Left hindlimb (tissue), 1 donor: ENCODE measurements at regions not wholly inside any gene's neighbourhood (a gene's known extent, or its start where the extent isn't known, plus 50 kb on each side); places are given as distances from the start of the nearest gene placed in this dataset.

Source experiments
- DNase-seq: peaks from one replicate; pipeline ENCODE4 v3.0.0-alpha.2; 2018

GRCh38 chr20:63085151-63085861 lies 78.5 kb upstream of the BHLHE23 start:
- no peak for DNase-seq

GRCh38 chr20:63084563-63084927 lies 77.8 kb upstream of the BHLHE23 start:
- no peak for DNase-seq

GRCh38 chr20:63083831-63084562 lies 77.2 kb upstream of the BHLHE23 start:
- no peak for DNase-seq

- DNase-seq, result no peak
Observed at GRCh38 chr20:63082939-63083735, 76.4 kb upstream of the BHLHE23 start.

- DNase-seq, result no peak
Observed at GRCh38 chr20:63082308-63082938, 75.7 kb upstream of the BHLHE23 start.

GRCh38 chr20:63081831-63082230 lies 75.1 kb upstream of the BHLHE23 start:
- DNase-seq, result no peak

- no peak for DNase-seq
Observed at GRCh38 chr20:63081351-63081750, 74.6 kb upstream of the BHLHE23 start.

GRCh38 chr20:63080811-63081210 lies 74.0 kb upstream of the BHLHE23 start:
- DNase-seq, result no peak

- no peak for DNase-seq
Observed at GRCh38 chr20:63080411-63080810, 73.6 kb upstream of the BHLHE23 start.

GRCh38 chr20:63079971-63080370 lies 73.2 kb upstream of the BHLHE23 start:
- DNase-seq, result no peak

- DNase-seq, result no peak
Observed at GRCh38 chr20:63077705-63078104, 70.9 kb upstream of the BHLHE23 start.

- DNase-seq, result no peak
Observed at GRCh38 chr20:63076421-63076820, 69.7 kb upstream of the BHLHE23 start.

- no peak for DNase-seq
Observed at GRCh38 chr20:63074631-63075030, 67.9 kb upstream of the BHLHE23 start.

- DNase-seq, result no peak
Observed at GRCh38 chr20:63074182-63074581, 67.4 kb upstream of the BHLHE23 start.

GRCh38 chr20:63073738-63074065 lies 66.9 kb upstream of the BHLHE23 start:
- DNase-seq, result no peak

- DNase-seq, result no peak
Observed at GRCh38 chr20:63072991-63073737, 66.4 kb upstream of the BHLHE23 start.

- no peak for DNase-seq
Observed at GRCh38 chr20:63072231-63072791, 65.5 kb upstream of the BHLHE23 start.

- DNase-seq, result no peak
Observed at GRCh38 chr20:63071541-63072181, 64.9 kb upstream of the BHLHE23 start.

GRCh38 chr20:63070771-63071540 lies 64.2 kb upstream of the BHLHE23 start:
- DNase-seq, result no peak

- no peak for DNase-seq
Observed at GRCh38 chr20:63070301-63070625, 63.5 kb upstream of the BHLHE23 start.

GRCh38 chr20:63068711-63069367 lies 62.1 kb upstream of the BHLHE23 start:
- no peak for DNase-seq
